GM18507 (cell line): ENCODE measurements at regions not wholly inside any gene's neighbourhood (a gene's known extent, or its start where the extent isn't known, plus 50 kb on each side); places are given as distances from the start of the nearest gene placed in this dataset.
"Not testable (repeated sequence)": the region's sequence is repeated elsewhere in the genome, so short reads cannot be mapped to it uniquely, and the experiment has no call there.

Source experiments
- DNase-seq: peaks from one replicate; pipeline ENCODE4 v3.0.0; 2011; ENCODE audit warnings: low read depth; ENCODE audit not compliant: insufficient read length; ENCODE audit errors: extremely low spot score
- FAIRE-seq: peaks from 2 replicates; lab custom pipeline; 2011; peaks lifted over from hg19 to GRCh38; lab: Jason Lieb, UNC

DNA sequence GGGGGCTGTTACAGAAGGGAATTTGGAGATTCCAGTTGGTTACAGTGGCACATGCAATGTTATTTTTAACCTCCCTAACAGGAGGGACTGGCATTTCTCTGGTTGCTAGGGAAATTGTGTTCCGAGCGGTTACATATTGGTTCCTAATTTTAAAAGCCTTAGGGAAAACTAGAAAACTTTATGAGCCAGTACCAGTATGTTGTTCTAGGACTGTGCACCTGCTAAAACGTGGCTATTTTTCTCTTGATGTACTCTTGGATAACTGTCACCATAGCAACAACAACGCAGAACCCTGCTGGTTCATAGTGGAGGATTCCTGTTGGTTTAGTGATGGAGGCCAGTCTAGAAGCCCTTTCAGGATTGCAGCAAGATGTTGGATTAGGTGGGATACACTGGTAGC, 68.9 kb upstream of the PGBD5 start:
- no peak for DNase-seq

DNA sequence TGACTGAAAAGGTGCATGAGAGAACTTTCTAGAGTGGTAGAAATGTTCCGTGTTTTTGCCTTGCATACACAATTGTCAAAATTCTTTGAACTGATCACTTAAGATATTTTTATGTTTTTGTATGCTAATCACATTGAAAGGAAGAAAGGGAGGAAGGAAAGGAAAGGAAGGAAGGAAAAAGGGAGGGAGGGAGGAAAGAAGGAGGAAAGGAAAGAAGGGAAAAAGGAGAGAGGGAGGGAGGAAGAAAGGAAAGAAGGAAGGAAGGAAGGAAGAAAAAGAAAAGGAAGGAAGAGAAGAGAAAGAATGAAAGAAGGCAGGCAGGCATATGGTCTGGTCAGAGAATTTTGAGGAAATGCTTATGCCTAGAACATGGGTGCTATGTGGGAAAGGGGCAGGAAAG, 68.4 kb upstream of the PGBD5 start:
- FAIRE-seq (no peak), DNase-seq (no peak)

More for the DNA sequence above, 68.9 kb upstream of the PGBD5 start:
- FAIRE-seq, result no peak

DNA sequence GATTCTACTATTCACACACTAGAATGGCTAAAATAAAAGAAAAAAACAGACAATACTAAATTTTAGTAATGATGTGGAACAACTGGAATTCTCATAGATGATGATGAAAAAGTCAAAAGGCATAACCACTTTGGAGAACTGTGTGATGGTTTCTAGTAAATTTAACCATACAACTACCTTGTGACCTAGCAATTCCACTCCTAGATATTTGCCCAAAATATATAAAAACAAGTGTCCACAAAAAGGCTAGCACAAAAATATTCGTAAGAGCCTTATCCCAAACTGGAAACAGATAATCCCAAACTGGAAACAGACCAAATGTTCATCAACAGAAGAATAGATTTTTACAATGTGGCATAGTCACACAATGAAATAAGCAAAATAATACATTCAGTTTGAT, 67.9 kb upstream of the PGBD5 start:
- FAIRE-seq, result no peak
- DNase-seq, result no peak

DNA sequence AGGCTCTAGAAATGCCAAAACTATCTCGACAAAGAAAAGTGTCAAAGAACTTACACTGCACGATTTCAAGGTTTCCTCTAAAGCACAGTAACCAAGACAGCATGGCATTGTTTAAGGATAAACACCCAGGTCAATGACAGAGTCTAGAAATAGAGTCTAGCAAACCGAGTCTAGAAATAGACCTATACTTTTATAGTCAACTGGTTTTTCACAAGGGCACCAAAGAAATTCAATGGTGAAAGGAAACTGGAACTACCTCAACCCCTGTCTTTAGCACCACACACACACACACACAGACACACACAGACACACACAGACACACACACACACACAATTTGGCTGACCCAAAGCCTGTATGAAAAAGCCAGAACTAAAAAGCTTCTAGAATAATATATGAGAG, 67.1 kb upstream of the PGBD5 start:
- DNase-seq, result no peak
- FAIRE-seq, result no peak

DNA sequence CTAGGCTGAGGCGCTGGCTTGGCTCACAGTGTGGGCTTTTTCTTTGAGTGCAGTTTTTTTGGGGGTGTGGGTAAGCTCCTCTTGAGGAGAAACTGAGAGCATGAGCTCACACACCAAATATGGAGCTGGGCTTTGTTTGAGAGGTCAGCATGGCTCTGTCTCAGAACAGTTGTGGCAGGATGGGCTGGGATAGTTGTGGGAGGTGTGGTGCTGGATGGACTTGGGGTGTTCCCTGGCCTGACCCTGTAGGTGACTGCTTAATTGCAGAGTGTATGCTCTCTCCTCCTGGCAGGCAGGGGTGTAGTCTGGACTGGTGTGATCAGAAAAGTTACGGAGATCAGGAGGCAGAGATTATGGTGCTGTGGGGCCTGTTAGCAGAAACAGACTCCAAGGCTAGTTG, 64.3 kb upstream of the PGBD5 start:
- DNase-seq, result no peak
- no peak for FAIRE-seq

DNA sequence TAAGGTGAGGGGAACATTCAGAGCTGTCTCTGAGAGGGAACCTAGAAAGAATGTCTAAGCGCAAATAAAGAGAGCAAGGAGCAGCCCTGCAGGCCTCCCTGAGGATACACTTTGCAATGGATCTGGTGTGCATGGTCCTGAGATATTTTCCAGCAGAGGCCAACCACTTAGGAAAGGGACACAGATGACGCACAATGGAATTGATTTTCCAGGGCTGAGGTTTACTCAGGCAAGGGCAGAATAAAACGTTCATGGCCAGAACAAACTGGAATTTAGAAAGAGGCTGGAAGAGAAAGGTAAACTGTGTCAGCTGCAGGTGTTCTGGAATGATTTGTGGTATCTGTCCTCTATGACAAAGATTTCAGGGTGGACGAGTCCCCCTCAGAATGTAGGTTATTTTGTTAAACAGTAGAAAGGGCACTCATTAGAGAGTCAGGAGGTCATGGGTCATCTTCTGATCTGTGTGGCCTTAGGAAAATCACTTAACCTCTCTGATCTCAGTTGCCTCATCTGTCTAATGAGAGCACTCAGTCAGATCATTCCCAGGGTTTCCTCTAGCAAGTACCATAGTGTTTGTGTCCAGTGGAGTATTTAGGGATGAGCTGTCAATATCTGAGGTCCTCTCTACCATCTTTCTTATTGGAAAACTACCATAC, 61.8 kb upstream of the PGBD5 start:
- no peak for DNase-seq
- no peak for FAIRE-seq

DNA sequence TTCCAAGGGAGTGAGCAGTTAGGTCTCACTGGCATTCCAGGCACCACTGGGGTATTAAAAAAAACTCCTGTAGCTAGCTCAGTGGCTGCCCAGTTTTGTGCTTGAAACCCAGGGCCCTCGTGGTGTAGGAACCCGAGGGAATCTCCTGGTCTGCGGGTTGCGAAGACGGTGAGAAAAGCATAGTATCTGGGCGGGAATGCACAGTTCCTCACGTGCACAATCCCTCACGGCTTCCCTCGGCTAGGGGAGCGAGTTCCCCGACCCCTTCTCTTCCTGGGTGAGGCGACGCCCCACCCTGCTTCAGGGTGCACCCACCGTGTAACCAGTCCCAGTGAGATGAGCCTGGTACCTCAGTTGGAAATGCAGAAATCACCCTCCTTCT, 50.5 kb upstream of the PGBD5 start:
- DNase-seq (no peak), FAIRE-seq (no peak)

DNA sequence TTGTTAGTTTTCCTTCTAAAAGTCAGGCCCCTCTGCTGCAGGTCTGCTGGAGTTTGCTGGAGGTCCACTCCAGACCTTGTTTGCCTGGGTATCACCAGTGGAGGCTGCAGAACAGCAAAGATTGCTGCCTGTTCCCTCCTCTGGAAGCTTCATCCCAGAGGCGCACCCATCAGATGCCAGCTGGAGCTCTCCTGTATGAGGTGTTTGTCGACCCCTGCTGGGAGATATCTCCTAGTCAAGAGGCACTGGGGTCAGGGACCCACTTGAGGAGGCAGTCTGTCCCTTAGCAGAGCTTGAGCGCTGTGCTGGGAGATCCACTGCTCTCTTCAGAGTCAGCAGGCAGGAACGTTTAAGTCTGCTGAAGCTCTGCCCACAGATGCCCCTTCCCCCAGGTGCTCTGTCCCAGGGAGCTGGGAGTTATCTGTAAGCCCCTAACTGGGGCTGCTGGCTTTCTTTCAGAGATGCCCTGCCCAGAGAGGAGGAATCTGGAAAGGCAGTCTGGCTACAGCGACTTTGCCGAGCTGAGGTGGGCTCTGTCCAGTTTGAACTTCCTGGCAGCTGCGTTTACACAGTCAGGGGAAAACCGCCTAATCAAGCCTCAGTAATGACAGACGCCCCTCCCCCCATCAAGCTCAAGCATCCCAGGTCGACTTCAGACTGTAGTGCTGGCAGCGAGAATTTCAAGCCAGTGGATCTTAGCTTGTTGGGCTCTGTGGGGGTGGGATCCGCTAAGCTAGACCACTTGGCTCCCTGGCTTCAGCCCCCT, 49.9 kb upstream of the PGBD5 start:
- not testable (repeated sequence) for FAIRE-seq, DNase-seq
